Cardiac muscle cell (in vitro differentiated cells and primary cell): ENCODE measurements at regions not wholly inside any gene's neighbourhood (a gene's known extent, or its start where the extent isn't known, plus 50 kb on each side); places are given as distances from the start of the nearest gene placed in this dataset.

ENCODE experiments used
- DNase-seq, 2 donors: peaks; one replicate each; pipeline versions ENCODE4 v3.0.0 to v3.0.0-alpha.2; 2010 to 2017; ENCODE audit warnings: low read depth in 1 of 2, low spot score in 1 of 2
- H3K27ac ChIP-seq: fragments of 200-600 bp; sonication (generic); 2 replicates; pipeline ENCODE4 v1.5.1; 2016
- H3K27me3 ChIP-seq: fragments of 200-600 bp; sonication (generic); 2 replicates; pipeline ENCODE4 v1.6.0; 2016; ENCODE audit warnings: control low read depth
- H3K36me3 ChIP-seq: fragments of 200-600 bp; sonication (generic); 2 replicates; pipeline ENCODE4 v1.5.1; 2016; ENCODE audit warnings: control low read depth
- H3K4me1 ChIP-seq: fragments of 200-600 bp; sonication (generic); 2 replicates; pipeline ENCODE4 v1.8.1; 2017; ENCODE audit warnings: low read depth, mild to moderate bottlenecking, mixed run types
- H3K4me3 ChIP-seq: fragments of 200-600 bp; sonication (generic); 2 replicates; pipeline ENCODE4 v1.5.1; 2016; ENCODE audit warnings: mild to moderate bottlenecking
- H3K9me3 ChIP-seq: fragments of 200-600 bp; sonication (generic); 2 replicates; pipeline ENCODE4 v1.5.1; 2017; ENCODE audit warnings: low read depth, mild to moderate bottlenecking, control low read depth
- CTCF ChIP-seq: IDR thresholded peaks from 2 replicates; pipeline ENCODE4 v1.5.1; 2012; ENCODE audit warnings: low read depth, mild to moderate bottlenecking, low read length

- no peak for TF ChIP-seq CTCF
- Histone ChIP-seq H3K36me3 (no peaks in the 10 kb centered on the region), H3K9me3 (no peaks in the 10 kb centered on the region), H3K4me1 (peaks cover 8% of the 10 kb centered on the region), H3K4me3 (no peak overlapping the region), H3K27ac (no peak overlapping the region), H3K27me3 (no peaks in the 10 kb centered on the region)
- peak in 1 of 2 donors; percentile 61 for DNase-seq
Measured at GRCh38 chr20:4068708-4069107, 53.4 kb upstream of the RNF24 start.

- H3K4me1 ChIP-seq: peaks cover 8% of the 10 kb centered on the region
- no peak overlapping the region for H3K27ac ChIP-seq
- no peak for TF ChIP-seq CTCF
- DNase-seq: peak in 1 of 2 donors; percentile 54
- H3K36me3 ChIP-seq: no peaks in the 10 kb centered on the region
- no peaks in the 10 kb centered on the region for H3K9me3 ChIP-seq
- no peaks in the 10 kb centered on the region for H3K27me3 ChIP-seq
- H3K4me3 ChIP-seq: no peak overlapping the region
Measured at GRCh38 chr20:4067600-4068261, 52.4 kb upstream of the RNF24 start.

- Histone ChIP-seq H3K4me3 (no peak overlapping the region), H3K4me1 (peaks cover 8% of the 10 kb centered on the region), H3K27ac (no peak overlapping the region), H3K9me3 (no peaks in the 10 kb centered on the region), H3K27me3 (no peaks in the 10 kb centered on the region), H3K36me3 (no peaks in the 10 kb centered on the region)
- no peak for DNase-seq
- TF ChIP-seq CTCF: no peak
Measured at GRCh38 chr20:4066551-4066950, 51.2 kb upstream of the RNF24 start.

GRCh38 chr20:4065391-4065844 is 50.1 kb upstream of the RNF24 start:
- peaks cover 8% of the 10 kb centered on the region for H3K4me1 ChIP-seq

More at GRCh38 chr20:4065391-4065844, 50.1 kb upstream of the RNF24 start:
- no peak overlapping the region for H3K4me3 ChIP-seq
- DNase-seq: peak in 1 of 2 donors; percentile 95
- no peak overlapping the region for H3K27ac ChIP-seq
- no peaks in the 10 kb centered on the region for H3K27me3 ChIP-seq
- TF ChIP-seq CTCF: no peak
- H3K9me3 ChIP-seq: no peaks in the 10 kb centered on the region
- H3K36me3 ChIP-seq: no peaks in the 10 kb centered on the region
